ENCODE measurements at regions not wholly inside any gene's neighbourhood (a gene's known extent, or its start where the extent isn't known, plus 50 kb on each side); places are given as distances from the start of the nearest gene placed in this dataset.

DNA sequence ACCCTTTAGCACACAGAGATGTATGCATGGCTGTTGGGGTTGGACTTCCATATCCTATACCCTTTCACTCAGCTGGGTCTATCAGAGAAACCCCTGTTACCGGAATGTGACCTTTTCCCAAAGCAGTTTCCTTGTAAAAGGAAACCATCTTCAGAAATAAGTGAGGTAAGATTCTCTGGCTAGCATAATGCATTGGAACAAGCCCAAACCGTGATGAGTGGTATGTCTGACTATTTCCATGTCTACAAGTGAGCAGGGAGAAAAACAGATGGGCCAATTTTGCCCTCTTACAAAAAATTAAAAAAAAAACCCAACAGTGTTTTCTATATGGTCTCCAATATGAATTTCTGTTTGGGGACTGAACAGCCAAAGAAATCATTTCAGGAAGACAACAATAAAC is 283.9 kb downstream of the SMARCA1 start:
- no peak overlapping the region for H3K4me3 ChIP-seq
- in situ Hi-C loops (cut with MboI; ENCODE audit: low sequenced_read_pairs): no loop called here
- DNase-seq (ENCODE audit: low spot score in 2 of 2): no peak

DNA sequence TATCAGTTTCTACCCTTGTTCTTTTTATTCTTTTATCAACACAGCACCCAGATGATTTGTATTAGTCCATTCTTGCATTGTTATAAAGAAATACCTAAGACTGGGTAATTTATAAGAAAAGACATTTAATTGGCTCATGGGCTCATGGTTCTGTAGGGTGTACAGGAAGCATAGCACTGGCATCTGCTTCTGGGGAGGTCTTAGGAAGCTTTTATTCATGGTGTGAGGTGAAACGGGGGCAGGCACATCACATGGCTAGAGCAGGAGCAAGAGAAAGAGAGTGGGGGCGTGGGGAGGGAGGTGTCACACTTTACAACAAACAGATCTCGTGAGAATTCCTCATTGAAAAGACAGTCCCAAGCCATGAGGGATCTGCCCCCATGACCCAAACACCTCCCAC is 285.3 kb downstream of the SMARCA1 start:
- no peak for DNase-seq (ENCODE audit: low spot score in 2 of 2)
- Histone ChIP-seq H3K4me1 (no peaks in the 10 kb centered on the region), H3K36me3 (replicated peaks) (no peaks in the 10 kb centered on the region), H3K4me3 (no peak overlapping the region), H3K9me3 (no peaks in the 10 kb centered on the region), H3K27me3 (ENCODE audit: low read depth) (no peaks in the 10 kb centered on the region)
- in situ Hi-C loops (cut with MboI; ENCODE audit: low sequenced_read_pairs): no loop called here

More for the DNA sequence above, 283.9 kb downstream of the SMARCA1 start:
- Histone ChIP-seq H3K9me3 (no peaks in the 10 kb centered on the region), H3K36me3 (replicated peaks) (no peaks in the 10 kb centered on the region), H3K4me1 (no peaks in the 10 kb centered on the region), H3K27me3 (ENCODE audit: low read depth) (no peaks in the 10 kb centered on the region)

DNA sequence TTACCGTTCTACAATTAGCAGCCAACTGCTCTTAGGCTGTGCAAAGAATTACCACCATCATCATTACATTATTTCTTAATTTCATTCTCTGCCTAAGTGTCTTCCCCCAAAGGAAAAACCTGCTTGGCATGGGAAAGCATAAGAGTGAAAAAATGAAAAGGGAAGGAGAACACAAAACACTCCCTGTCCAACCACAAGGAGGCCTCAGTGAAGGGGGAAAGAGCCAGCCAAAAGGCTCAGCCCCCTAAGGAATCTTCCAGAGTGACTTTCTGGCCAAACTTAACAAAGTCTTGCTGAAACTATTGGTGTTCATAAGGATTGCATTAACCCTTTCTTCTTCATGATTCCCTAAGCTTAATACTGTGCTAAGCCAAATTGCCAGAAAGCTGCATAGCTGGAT is 287.4 kb downstream of the SMARCA1 start:
- DNase-seq (ENCODE audit: low spot score in 2 of 2): no peak
- H3K27me3 ChIP-seq (ENCODE audit: low read depth): no peaks in the 10 kb centered on the region
- no peaks in the 10 kb centered on the region for H3K4me1 ChIP-seq
- in situ Hi-C loops (cut with MboI; ENCODE audit: low sequenced_read_pairs): no loop called here
- H3K4me3 ChIP-seq: no peak overlapping the region
- H3K9me3 ChIP-seq: no peaks in the 10 kb centered on the region
- no peaks in the 10 kb centered on the region for H3K36me3 ChIP-seq (replicated peaks)

DNA sequence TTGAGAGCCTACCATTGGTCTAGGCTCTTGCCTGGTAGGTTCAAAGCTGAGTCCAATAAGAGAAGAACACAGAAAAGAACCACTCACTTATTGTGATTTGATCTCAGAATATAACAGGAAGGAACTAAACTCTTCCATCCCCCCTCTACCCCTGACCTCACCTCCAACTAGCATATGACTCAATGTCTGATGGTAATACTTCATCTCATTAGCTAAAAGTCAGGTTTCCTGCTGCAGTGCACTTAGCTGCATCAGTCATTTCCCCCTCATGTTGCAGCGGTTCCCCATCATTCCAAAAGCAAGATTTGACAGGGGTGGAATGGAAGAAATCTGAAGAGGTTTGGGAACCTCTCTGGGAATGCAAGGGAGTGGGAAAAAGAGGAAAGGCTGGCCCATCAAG is 289.5 kb downstream of the SMARCA1 start:
- H3K9me3 ChIP-seq: no peaks in the 10 kb centered on the region
- no peak for DNase-seq (ENCODE audit: low spot score in 2 of 2)
- in situ Hi-C loops (cut with MboI; ENCODE audit: low sequenced_read_pairs): no loop called here
- no peaks in the 10 kb centered on the region for H3K36me3 ChIP-seq (replicated peaks)
- H3K4me3 ChIP-seq: no peak overlapping the region
- H3K4me1 ChIP-seq: no peaks in the 10 kb centered on the region
- no peaks in the 10 kb centered on the region for H3K27me3 ChIP-seq (ENCODE audit: low read depth)

DNA sequence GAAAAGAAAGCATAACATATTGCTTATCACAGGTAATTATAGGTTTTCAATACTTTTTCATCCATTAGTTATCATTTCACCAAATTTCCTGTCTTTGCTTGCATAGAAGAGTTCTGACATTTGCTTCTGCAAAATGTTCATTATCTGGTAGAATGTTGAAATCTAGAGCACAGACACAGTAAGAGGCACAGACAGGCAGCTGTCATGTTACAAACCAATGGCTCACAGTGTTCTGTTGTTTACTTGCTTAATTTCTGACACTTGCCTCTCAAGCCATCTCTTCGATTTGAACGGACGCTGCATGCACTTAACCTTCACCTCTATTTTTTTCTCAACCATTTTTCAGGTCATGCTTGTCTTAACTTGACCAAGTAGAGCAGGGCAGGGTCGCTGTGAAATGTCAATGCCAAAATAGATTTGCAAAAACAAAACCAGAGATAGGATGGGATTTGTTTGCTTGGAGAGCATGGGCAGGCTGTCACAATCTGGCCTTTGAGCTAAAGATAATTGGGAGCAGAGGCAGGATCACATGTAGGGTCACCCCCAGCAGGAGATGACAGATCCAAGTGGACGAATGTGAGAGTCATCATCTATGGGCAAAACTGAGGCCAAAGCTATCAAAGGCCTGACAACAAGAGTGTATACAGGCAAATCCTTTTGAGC is 292.3 kb downstream of the SMARCA1 start:
- H3K36me3 ChIP-seq (replicated peaks): no peaks in the 10 kb centered on the region

DNA sequence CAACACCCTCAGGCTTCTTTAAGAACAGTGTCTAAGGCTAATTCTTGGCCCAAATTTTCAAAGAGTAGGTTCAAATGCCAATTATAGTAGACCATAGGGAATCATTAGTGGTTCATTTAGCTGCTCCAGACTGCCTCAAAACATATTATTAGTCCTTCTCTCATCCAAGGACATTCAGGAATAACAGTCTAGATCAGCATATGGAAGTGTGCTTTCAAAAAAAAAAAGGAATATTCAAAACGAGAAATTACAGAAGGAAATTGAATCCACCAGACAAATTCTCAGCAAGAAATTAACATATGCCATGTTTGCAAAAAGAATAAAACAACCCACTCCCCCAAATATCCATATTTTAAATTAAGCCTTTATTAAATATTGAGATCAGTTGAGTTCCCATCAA is 293.1 kb downstream of the SMARCA1 start:
- no peaks in the 10 kb centered on the region for H3K27me3 ChIP-seq (ENCODE audit: low read depth)

More for the DNA sequence above, 292.3 kb downstream of the SMARCA1 start:
- no peaks in the 10 kb centered on the region for H3K4me1 ChIP-seq
- in situ Hi-C loops (cut with MboI; ENCODE audit: low sequenced_read_pairs): no loop called here
- H3K27me3 ChIP-seq (ENCODE audit: low read depth): no peaks in the 10 kb centered on the region
- no peak for DNase-seq (ENCODE audit: low spot score in 2 of 2)
- H3K4me3 ChIP-seq: no peak overlapping the region
- no peaks in the 10 kb centered on the region for H3K9me3 ChIP-seq

DNA sequence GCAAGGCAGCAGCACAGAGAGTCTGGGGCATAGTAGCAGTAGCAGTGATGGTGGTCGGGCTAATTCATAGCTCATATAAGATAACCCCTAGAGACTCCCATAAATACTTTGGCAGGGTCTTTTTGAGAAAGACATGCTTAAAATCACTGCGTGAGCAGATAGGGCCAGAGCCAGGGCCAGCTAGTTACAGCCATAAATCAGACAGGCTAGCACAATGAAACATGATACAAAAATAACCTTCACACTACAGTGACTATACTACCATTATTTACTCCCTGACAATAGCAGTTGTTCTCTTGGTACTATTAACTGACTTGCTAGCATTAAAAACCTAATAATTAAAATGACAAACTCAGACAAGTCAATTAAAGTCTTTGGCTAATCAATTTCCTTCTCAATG is 295.9 kb downstream of the SMARCA1 start:
- Histone ChIP-seq H3K4me3 (no peak overlapping the region), H3K27me3 (ENCODE audit: low read depth) (no peaks in the 10 kb centered on the region), H3K36me3 (replicated peaks) (no peaks in the 10 kb centered on the region), H3K9me3 (no peaks in the 10 kb centered on the region), H3K4me1 (no peaks in the 10 kb centered on the region)
- no peak for DNase-seq (ENCODE audit: low spot score in 2 of 2)
- in situ Hi-C loops (cut with MboI; ENCODE audit: low sequenced_read_pairs): no loop called here

More for the DNA sequence above, 293.1 kb downstream of the SMARCA1 start:
- Histone ChIP-seq H3K4me1 (no peaks in the 10 kb centered on the region), H3K4me3 (no peak overlapping the region), H3K9me3 (no peaks in the 10 kb centered on the region), H3K36me3 (replicated peaks) (no peaks in the 10 kb centered on the region)
- DNase-seq (ENCODE audit: low spot score in 2 of 2): no peak
- in situ Hi-C loops (cut with MboI; ENCODE audit: low sequenced_read_pairs): no loop called here

DNA sequence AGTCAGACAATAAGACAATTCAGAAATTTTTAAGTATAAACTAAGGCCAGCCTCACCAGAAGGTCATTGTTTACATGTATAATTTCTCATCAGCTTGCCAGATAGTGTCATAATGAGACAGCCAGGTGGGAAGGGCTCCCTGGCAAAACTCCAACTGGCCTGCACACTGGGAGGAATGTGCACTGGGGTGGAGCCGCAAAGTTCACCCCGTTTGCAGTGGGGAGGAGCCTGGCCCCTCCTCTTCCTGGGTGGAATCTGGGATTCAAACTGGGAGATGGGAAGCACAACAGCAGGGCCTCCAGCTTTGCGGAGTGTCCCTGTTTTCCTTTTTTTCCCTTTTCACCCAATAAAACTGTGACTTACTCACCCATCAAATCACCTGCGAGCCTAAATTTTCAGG is 329.9 kb downstream of the SMARCA1 start:
- in situ Hi-C loops (cut with MboI; ENCODE audit: low sequenced_read_pairs): no loop called here
- Histone ChIP-seq H3K4me1 (no peaks in the 10 kb centered on the region), H3K36me3 (replicated peaks) (no peaks in the 10 kb centered on the region), H3K27me3 (ENCODE audit: low read depth) (no peaks in the 10 kb centered on the region), H3K9me3 (no peaks in the 10 kb centered on the region), H3K4me3 (no peak overlapping the region)
- DNase-seq (ENCODE audit: low spot score in 2 of 2): no peak

DNA sequence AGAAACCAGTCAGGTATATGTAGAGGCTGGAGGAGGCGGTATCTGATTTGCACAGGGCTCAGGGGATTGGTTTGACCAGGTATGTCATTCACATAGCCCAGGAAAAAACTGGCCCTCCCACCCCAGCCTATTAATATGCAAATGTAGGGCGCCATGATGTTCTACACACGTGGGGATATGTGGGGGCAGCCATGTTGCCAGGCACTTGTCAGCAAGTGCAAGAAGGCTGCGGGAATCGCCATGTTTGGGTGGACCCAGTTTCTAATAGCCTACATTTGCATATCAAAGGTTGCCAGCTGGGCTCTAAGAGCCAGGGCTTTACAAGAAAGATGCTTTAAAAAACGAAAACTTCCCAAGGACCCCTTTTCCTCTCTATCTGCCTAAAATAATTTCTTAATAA is 335.1 kb downstream of the SMARCA1 start:
- no peak overlapping the region for H3K4me3 ChIP-seq

DNA sequence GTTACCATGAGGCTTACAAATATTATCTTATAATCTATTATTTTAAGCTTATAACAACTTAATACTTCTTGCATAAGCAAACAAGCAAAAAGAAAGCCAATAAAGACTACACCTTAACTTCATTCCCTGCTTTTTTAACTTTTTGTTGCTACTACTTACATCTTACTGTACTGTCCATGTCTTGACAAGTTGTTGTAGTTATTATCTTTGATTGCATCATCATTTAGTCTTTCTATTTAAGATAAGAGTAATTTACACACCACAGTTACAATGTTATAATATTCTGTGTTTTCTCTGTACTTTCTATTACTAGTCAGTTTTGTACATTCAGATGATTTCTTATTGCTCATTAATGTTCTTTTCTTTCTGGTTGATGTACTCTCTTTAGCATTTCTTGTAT is 346.6 kb downstream of the SMARCA1 start:
- H3K27me3 ChIP-seq (ENCODE audit: low read depth): no peaks in the 10 kb centered on the region; the same call in 1 of the 2 replicates
- H3K4me1 ChIP-seq: no peaks in the 10 kb centered on the region
- in situ Hi-C loops (cut with MboI; ENCODE audit: low sequenced_read_pairs): no loop called here
- no peaks in the 10 kb centered on the region for H3K36me3 ChIP-seq (replicated peaks)
- no peaks in the 10 kb centered on the region for H3K9me3 ChIP-seq
- H3K4me3 ChIP-seq: no peak overlapping the region
- DNase-seq (ENCODE audit: low spot score in 2 of 2): no peak

More for the DNA sequence above, 335.1 kb downstream of the SMARCA1 start:
- peak; percentile 24 to 57 for DNase-seq (ENCODE audit: low spot score in 2 of 2)
- Histone ChIP-seq H3K9me3 (no peaks in the 10 kb centered on the region), H3K36me3 (replicated peaks) (no peaks in the 10 kb centered on the region), H3K27me3 (ENCODE audit: low read depth) (no peaks in the 10 kb centered on the region; the same call in 1 of the 2 replicates), H3K4me1 (no peaks in the 10 kb centered on the region)
- in situ Hi-C loops (cut with MboI; ENCODE audit: low sequenced_read_pairs): no loop called here

DNA sequence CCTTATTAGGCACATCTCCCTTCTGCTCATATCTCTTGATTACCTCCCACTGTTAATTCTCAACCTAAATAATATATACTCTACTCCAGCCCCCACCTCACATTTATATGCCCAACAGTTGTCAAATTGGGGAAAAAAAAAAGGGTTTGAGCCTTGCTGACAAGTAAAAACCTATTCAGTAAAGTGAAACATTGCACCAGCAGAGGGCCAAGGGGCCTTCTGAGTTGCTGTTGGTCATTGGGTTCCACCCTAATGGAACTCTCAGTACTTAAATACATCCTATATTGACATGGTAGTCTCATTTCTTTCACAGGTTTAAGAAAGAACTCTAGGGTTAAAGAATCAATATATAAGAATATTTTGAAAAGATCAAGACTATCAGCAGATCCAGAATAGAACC is 362.2 kb downstream of the SMARCA1 start:
- no peaks in the 10 kb centered on the region for H3K36me3 ChIP-seq (replicated peaks)
- no peaks in the 10 kb centered on the region for H3K27me3 ChIP-seq (ENCODE audit: low read depth)
- H3K4me3 ChIP-seq: no peak overlapping the region
- no peaks in the 10 kb centered on the region for H3K4me1 ChIP-seq
- in situ Hi-C loops (cut with MboI; ENCODE audit: low sequenced_read_pairs): no loop called here
- H3K9me3 ChIP-seq: no peaks in the 10 kb centered on the region
- no peak for DNase-seq (ENCODE audit: low spot score in 2 of 2)

DNA sequence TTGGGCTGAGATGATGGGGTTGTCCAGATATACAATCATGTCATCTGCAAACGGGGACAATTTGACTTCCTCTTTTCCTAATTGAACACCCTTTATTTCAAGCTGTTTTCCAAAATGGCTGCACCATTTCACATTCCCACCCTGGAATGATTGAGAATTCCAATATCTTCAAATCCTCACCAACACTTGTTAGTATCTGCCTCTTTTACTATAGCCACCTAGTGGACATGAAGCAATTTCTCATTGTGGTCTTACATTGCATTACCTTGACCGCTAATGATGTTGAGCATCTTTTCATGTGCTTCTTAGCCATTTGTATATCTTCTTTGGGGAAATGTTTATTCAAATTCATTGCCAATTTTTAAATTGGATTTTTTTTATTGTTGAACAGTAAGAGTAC is 364.8 kb downstream of the SMARCA1 start:
- no peaks in the 10 kb centered on the region for H3K27me3 ChIP-seq (ENCODE audit: low read depth)
- no peaks in the 10 kb centered on the region for H3K9me3 ChIP-seq
- no peaks in the 10 kb centered on the region for H3K4me1 ChIP-seq
- no peak overlapping the region for H3K4me3 ChIP-seq
- DNase-seq (ENCODE audit: low spot score in 2 of 2): no peak
- H3K36me3 ChIP-seq (replicated peaks): no peaks in the 10 kb centered on the region
- in situ Hi-C loops (cut with MboI; ENCODE audit: low sequenced_read_pairs): no loop called here

DNA sequence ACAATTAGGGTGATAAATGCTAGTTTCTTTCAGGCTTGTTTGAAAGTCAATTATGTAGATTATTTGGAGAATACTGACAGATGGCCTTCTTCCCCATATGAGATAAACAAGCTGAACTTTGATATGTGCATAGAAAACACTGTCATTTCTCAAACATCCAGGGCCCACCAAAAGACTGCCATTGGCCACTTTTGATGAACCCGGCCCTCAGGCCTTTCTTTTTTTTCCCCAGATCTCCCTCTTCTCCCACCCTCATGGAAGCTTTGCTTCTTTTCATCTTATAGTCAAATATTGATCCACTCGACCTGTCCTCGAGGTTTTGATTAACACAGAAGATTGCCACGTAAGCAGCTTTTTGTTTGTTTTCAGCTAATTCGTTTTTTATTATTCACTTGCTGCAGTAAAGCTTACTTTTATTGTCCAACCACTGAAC is 377.4 kb downstream of the SMARCA1 start:
- no peaks in the 10 kb centered on the region for H3K36me3 ChIP-seq (replicated peaks)
- no peaks in the 10 kb centered on the region for H3K9me3 ChIP-seq
- H3K4me1 ChIP-seq: no peaks in the 10 kb centered on the region
- in situ Hi-C loops (cut with MboI; ENCODE audit: low sequenced_read_pairs): no loop called here
- no peak overlapping the region for H3K4me3 ChIP-seq
- DNase-seq (ENCODE audit: low spot score in 2 of 2): no peak
- H3K27me3 ChIP-seq (ENCODE audit: low read depth): no peaks in the 10 kb centered on the region

DNA sequence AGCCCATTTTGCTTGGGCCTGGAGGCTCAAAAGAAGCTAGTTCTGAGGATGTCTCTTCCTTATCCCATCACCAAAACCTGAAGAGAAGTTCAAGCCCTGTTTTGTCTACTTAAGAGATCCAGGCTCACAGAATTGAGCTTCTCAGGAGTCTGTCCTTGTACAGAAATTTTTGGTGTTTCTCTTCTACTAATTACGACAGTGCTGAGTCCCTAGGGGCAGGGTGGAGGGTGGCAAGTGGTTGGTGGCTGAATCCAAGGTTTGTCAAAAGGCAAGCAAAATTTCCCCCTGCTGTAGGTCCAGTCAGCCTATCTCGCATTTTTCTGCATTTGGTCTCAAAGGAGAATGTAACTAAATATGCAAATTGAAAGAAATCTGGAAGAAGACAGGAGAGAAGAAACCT is 377.9 kb downstream of the SMARCA1 start:
- H3K4me1 ChIP-seq: no peaks in the 10 kb centered on the region
- in situ Hi-C loops (cut with MboI; ENCODE audit: low sequenced_read_pairs): no loop called here

More for the DNA sequence above, 377.9 kb downstream of the SMARCA1 start:
- DNase-seq (ENCODE audit: low spot score in 2 of 2): no peak
- H3K27me3 ChIP-seq (ENCODE audit: low read depth): peaks cover under 1% of the 10 kb centered on the region; the same call in 1 of the 2 replicates
- no peaks in the 10 kb centered on the region for H3K9me3 ChIP-seq
- H3K36me3 ChIP-seq (replicated peaks): no peaks in the 10 kb centered on the region
- no peak overlapping the region for H3K4me3 ChIP-seq
